Neural progenitor cell (in vitro differentiated cells): ENCODE measurements at regions not wholly inside any gene's neighbourhood (a gene's known extent, or its start where the extent isn't known, plus 50 kb on each side); places are given as distances from the start of the nearest gene placed in this dataset.

Source experiments
- CTCF ChIP-seq: fragments of 200-600 bp; sonication (generic); IDR thresholded peaks from 2 replicates; pipeline ENCODE4 v1.5.1; 2017; ENCODE audit warnings: antibody characterized with exemption, mild to moderate bottlenecking
- EZH2 ChIP-seq: fragments of 200-600 bp; sonication (generic); IDR thresholded peaks from 2 replicates; pipeline ENCODE4 v1.6.1; 2017; ENCODE audit warnings: antibody characterized with exemption, mild to moderate bottlenecking, moderate library complexity
- EZH2phosphoT487 ChIP-seq: fragments of 200-600 bp; sonication (generic); IDR thresholded peaks from 2 replicates; pipeline ENCODE4 v1.6.1; 2017; ENCODE audit warnings: antibody characterized with exemption

- TF ChIP-seq CTCF: no peak
- TF ChIP-seq EZH2: no peak
- no peak for TF ChIP-seq EZH2phosphoT487
Measured at GRCh38 chr10:78393094-78393493, 359.4 kb downstream of the RPS24 start.
